Coronary artery (tissue), 2 donors: ENCODE measurements at regions not wholly inside any gene's neighbourhood (a gene's known extent, or its start where the extent isn't known, plus 50 kb on each side); places are given as distances from the start of the nearest gene placed in this dataset.

Experiments used
- DNase-seq: peaks from one replicate; pipeline ENCODE4 v3.0.0-alpha.2; 2017; ENCODE audit warnings: low spot score
- H3K27ac ChIP-seq, 2 donors: fragments of 200-600 bp; sonication (generic); one replicate each; pipeline ENCODE4 v1.5.1; 2016 to 2019
- H3K4me3 ChIP-seq: fragments of 200-600 bp; sonication (generic); 2 replicates; pipeline ENCODE4 v1.5.1; 2016; ENCODE audit warnings: mild to moderate bottlenecking, moderate library complexity
- CTCF ChIP-seq: fragments of 200-600 bp; sonication (generic); IDR thresholded peaks from one replicate; pipeline ENCODE4 v1.5.1; 2019; ENCODE audit warnings: antibody characterized with exemption

GRCh38 chr6:25124216-25124715 is 154.9 kb upstream of the CARMIL1 start:
- DNase-seq: no peak
- no peak for TF ChIP-seq CTCF
- H3K27ac ChIP-seq: peak overlapping the region in 1 of 2 donors; percentile 42
- no peak overlapping the region for H3K4me3 ChIP-seq

- no peak for DNase-seq
- no peak for TF ChIP-seq CTCF
- H3K27ac ChIP-seq: no peak overlapping the region
- H3K4me3 ChIP-seq: no peak overlapping the region
Observed at GRCh38 chr6:25125736-25126135, 153.4 kb upstream of the CARMIL1 start.

- no peak overlapping the region for H3K4me3 ChIP-seq
- TF ChIP-seq CTCF: no peak
- no peak for DNase-seq
- H3K27ac ChIP-seq: peak overlapping the region; percentile 32 to 46
Observed at GRCh38 chr6:25127076-25127837, 151.9 kb upstream of the CARMIL1 start.

GRCh38 chr6:25130518-25130917 is 148.7 kb upstream of the CARMIL1 start:
- peak overlapping the region; percentile 31 to 60 for H3K27ac ChIP-seq
- no peak for DNase-seq
- no peak overlapping the region for H3K4me3 ChIP-seq
- no peak for TF ChIP-seq CTCF

GRCh38 chr6:25132934-25133333 is 146.2 kb upstream of the CARMIL1 start:
- peak overlapping the region; percentile 69 to 79 for H3K27ac ChIP-seq
- H3K4me3 ChIP-seq: peak overlapping the region; percentile 51
- no peak for DNase-seq
- no peak for TF ChIP-seq CTCF

GRCh38 chr6:25133568-25133967 is 145.6 kb upstream of the CARMIL1 start:
- DNase-seq: no peak
- no peak for TF ChIP-seq CTCF
- Histone ChIP-seq H3K4me3 (peak overlapping the region; percentile 51), H3K27ac (peak overlapping the region; percentile 69 to 79)

GRCh38 chr6:25136854-25137253 is 142.3 kb upstream of the CARMIL1 start:
- H3K4me3 ChIP-seq: peak overlapping the region; percentile 77
- no peak for DNase-seq
- peak overlapping the region; percentile 93 to 97 for H3K27ac ChIP-seq
- no peak for TF ChIP-seq CTCF
